Lung (tissue), 11 donors: ENCODE measurements at regions not wholly inside any gene's neighbourhood (a gene's known extent, or its start where the extent isn't known, plus 50 kb on each side); places are given as distances from the start of the nearest gene placed in this dataset.

ENCODE experiments used
- ATAC-seq: fragments of 200-7000 bp; cut with Tn5 transposase; one replicate; pipeline ENCODE4 v1.9.1; 2020; ENCODE audit warnings: moderate number of reproducible peaks; ENCODE audit not compliant: insufficient read depth, low FRiP score
- DNase-seq, 3 donors: peaks; one replicate each; pipeline ENCODE4 v3.0.0-alpha.2; 2013 to 2017
- H3K27ac ChIP-seq, 2 donors: one replicate each; pipeline ENCODE4 v1.5.1; 2013; ENCODE audit warnings: mild to moderate bottlenecking in 2 of 2, moderate library complexity in 2 of 2, control low read depth in 1 of 2, inconsistent platforms in 1 of 2, low read depth in 1 of 2, low read length in 1 of 2
- H3K27me3 ChIP-seq, 3 donors: one replicate each; pipeline ENCODE4 v1.5.1; 2013; ENCODE audit warnings: low read length in 2 of 3; ENCODE audit not compliant: control insufficient read depth in 3 of 3, insufficient read depth in 3 of 3
- H3K36me3 ChIP-seq, 4 donors: one replicate each; pipeline ENCODE4 v1.5.1; 2013; ENCODE audit warnings: low read length in 4 of 4, mild to moderate bottlenecking in 1 of 4, moderate library complexity in 1 of 4; ENCODE audit not compliant: control insufficient read depth in 4 of 4, insufficient read depth in 4 of 4
- H3K4me1 ChIP-seq, 5 donors: one replicate each; pipeline ENCODE4 v1.5.1; 2013; ENCODE audit warnings: low read length in 5 of 5, mild to moderate bottlenecking in 2 of 5, moderate library complexity in 1 of 5; ENCODE audit not compliant: control insufficient read depth in 5 of 5, insufficient read depth in 5 of 5
- H3K4me3 ChIP-seq: one replicate; pipeline ENCODE4 v1.5.1; 2013; ENCODE audit warnings: mild to moderate bottlenecking, control low read depth, moderate library complexity
- H3K9ac ChIP-seq, 2 donors: one replicate each; pipeline ENCODE4 v1.5.1; 2013; ENCODE audit warnings: low read length in 2 of 2, control low read depth in 1 of 2; ENCODE audit not compliant: insufficient read depth in 1 of 2
- H3K9me3 ChIP-seq, 4 donors: one replicate each; pipeline ENCODE4 v1.5.1; 2013; ENCODE audit warnings: low read length in 3 of 4, mild to moderate bottlenecking in 1 of 4, moderate library complexity in 1 of 4; ENCODE audit not compliant: control insufficient read depth in 4 of 4, insufficient read depth in 3 of 4
- WGBS, 2 donors: extraction: QIAGEN DNeasy Blood & Tissue Kit; methylation state at CpG; one replicate each; pipeline ENCODE4 v1.1.7; 2013; 5-methylcytosine and 5-hydroxymethylcytosine counted together
- TF ChIP-seq, protein P1 (sequence below): IDR thresholded peaks from 2 replicates; pipeline ENCODE4 v1.5.1; 2012; ENCODE audit warnings: mild to moderate bottlenecking; ENCODE audit errors: control extremely low read depth, extremely low read depth
- donor health status: control.
- donor health status: control.
- donor health status: Bipolar disorder and iron deficiency.
- donor health status: healthy.
- donor health status: DM: yes; HTN: yes; CAD: no.

GRCh38 chr3:21331857-21332256 lies 419.2 kb downstream of the ZNF385D start:
- H3K36me3 ChIP-seq: no peaks in the 10 kb centered on the region
- DNase-seq (no peak), ATAC-seq (no peak)
- H3K27me3 ChIP-seq: no peaks in the 10 kb centered on the region
- H3K9ac ChIP-seq: no peak overlapping the region
- H3K9me3 ChIP-seq: no peaks in the 10 kb centered on the region
- WGBS, 2 donors: 87 to 95% methylated on average over 1 of the region's 1 CpG
- TF ChIP-seq, protein P1, sequence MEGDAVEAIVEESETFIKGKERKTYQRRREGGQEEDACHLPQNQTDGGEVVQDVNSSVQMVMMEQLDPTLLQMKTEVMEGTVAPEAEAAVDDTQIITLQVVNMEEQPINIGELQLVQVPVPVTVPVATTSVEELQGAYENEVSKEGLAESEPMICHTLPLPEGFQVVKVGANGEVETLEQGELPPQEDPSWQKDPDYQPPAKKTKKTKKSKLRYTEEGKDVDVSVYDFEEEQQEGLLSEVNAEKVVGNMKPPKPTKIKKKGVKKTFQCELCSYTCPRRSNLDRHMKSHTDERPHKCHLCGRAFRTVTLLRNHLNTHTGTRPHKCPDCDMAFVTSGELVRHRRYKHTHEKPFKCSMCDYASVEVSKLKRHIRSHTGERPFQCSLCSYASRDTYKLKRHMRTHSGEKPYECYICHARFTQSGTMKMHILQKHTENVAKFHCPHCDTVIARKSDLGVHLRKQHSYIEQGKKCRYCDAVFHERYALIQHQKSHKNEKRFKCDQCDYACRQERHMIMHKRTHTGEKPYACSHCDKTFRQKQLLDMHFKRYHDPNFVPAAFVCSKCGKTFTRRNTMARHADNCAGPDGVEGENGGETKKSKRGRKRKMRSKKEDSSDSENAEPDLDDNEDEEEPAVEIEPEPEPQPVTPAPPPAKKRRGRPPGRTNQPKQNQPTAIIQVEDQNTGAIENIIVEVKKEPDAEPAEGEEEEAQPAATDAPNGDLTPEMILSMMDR: no peak
- no peak overlapping the region for H3K4me3 ChIP-seq
- no peaks in the 10 kb centered on the region for H3K4me1 ChIP-seq
- no peak overlapping the region for H3K27ac ChIP-seq

GRCh38 chr3:21331321-21331720 lies 419.7 kb downstream of the ZNF385D start:
- no peak overlapping the region for H3K9ac ChIP-seq
- H3K9me3 ChIP-seq: no peaks in the 10 kb centered on the region
- WGBS, 2 donors: 38 to 55% methylated on average over 2 of the region's 2 CpGs
- no peaks in the 10 kb centered on the region for H3K27me3 ChIP-seq
- no peaks in the 10 kb centered on the region for H3K4me1 ChIP-seq
- ATAC-seq (no peak), DNase-seq (no peak)
- TF ChIP-seq, protein P1: no peak
- no peaks in the 10 kb centered on the region for H3K36me3 ChIP-seq
- H3K4me3 ChIP-seq: no peak overlapping the region
- H3K27ac ChIP-seq: no peak overlapping the region

DNA sequence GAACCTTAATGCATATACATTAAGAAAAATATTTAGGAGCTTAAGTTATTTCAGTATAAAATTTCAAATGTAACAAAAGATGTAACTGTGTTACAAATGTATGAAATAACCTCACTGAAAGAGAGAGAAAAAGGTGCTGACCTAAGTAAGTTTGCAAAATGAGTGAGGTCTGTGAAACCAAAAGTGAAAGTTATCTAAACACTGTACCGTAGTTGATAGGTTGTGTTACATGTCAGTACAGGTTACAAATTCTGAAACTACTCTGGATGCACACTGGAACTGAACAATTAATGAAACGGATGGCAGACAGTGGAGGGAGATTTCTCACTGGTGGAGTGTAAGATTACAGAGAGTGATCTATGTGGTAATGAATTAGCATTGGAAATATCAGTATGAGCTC lies 420.7 kb downstream of the ZNF385D start:
- Histone ChIP-seq H3K27me3 (no peaks in the 10 kb centered on the region), H3K4me1 (no peaks in the 10 kb centered on the region), H3K4me3 (no peak overlapping the region), H3K36me3 (no peaks in the 10 kb centered on the region), H3K9me3 (no peaks in the 10 kb centered on the region), H3K27ac (no peak overlapping the region), H3K9ac (no peak overlapping the region)
- 9 to 16% methylated on average over 2 of the region's 2 CpGs for WGBS, 2 donors
- no peak for ATAC-seq
- TF ChIP-seq, protein P1: no peak
- DNase-seq: peak in 1 of 3 donors; percentile 19

DNA sequence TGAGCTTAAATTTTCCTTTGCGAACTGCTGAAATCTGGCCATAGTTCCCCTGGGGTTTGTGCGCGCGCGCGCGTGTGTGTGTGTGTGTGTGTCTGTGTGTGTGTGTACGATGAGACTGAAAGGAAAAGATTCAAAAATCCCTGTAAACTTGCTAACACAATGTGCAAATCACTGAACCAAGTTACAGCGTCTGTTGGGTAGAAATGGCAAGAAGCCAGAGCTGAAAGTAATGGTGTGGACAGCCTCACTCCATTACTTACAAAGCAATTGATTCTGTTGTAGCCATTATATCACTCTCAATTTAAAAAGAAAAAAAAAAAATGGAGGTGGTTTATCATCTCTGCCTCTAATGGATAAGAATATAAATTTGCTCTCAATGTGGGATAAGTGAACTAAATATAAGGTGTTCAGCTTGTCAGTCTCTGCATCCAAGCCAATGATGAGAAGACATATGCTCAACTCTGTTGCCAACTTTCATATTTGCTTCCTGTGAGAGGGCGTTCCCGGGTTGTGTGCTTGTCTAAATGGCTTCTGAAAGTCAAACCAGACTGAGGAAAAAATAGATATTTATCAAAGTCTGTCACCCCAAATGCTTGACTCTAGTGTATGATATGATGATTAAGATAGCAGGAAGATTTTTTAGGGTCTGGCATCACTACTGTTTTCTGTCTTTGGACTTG lies 422.2 kb downstream of the ZNF385D start:
- 86 to 90% methylated on average over 11 of the region's 11 CpGs for WGBS, 2 donors
- ATAC-seq (no peak), DNase-seq (peak in 1 of 3 donors; percentile 19)
- Histone ChIP-seq H3K27ac (no peak overlapping the region), H3K4me3 (no peak overlapping the region), H3K9ac (no peak overlapping the region), H3K9me3 (no peaks in the 10 kb centered on the region), H3K4me1 (no peaks in the 10 kb centered on the region), H3K27me3 (no peaks in the 10 kb centered on the region), H3K36me3 (no peaks in the 10 kb centered on the region)
- TF ChIP-seq, protein P1: no peak
